Ascending aorta (tissue), 2 donors: ENCODE measurements at regions not wholly inside any gene's neighbourhood (a gene's known extent, or its start where the extent isn't known, plus 50 kb on each side); places are given as distances from the start of the nearest gene placed in this dataset.

Experiments used
- DNase-seq, 2 donors: peaks; one replicate each; pipeline ENCODE4 v3.0.0-alpha.2; 2019; ENCODE audit warnings: low spot score in 2 of 2
- H3K27ac ChIP-seq, 2 donors: fragments of 200-600 bp; sonication (generic); one replicate each; pipeline ENCODE4 v1.5.1; 2016 to 2017; ENCODE audit warnings: mild to moderate bottlenecking in 1 of 2
- H3K27me3 ChIP-seq: fragments of 200-600 bp; sonication (generic); one replicate; pipeline ENCODE4 v1.5.1; 2017
- H3K36me3 ChIP-seq, 2 donors: fragments of 200-600 bp; sonication (generic); one replicate each; pipeline ENCODE4 v1.5.1; 2016
- H3K4me1 ChIP-seq, 2 donors: fragments of 200-600 bp; sonication (generic); one replicate each; pipeline ENCODE4 v1.5.1; 2016 to 2017; ENCODE audit warnings: mild to moderate bottlenecking in 1 of 2
- H3K4me3 ChIP-seq, 2 donors: fragments of 200-600 bp; sonication (generic); one replicate each; pipeline ENCODE4 v1.5.1; 2016 to 2017; ENCODE audit warnings: mild to moderate bottlenecking in 1 of 2
- H3K9me3 ChIP-seq, 2 donors: fragments of 200-600 bp; sonication (generic); one replicate each; pipeline ENCODE4 v1.5.1; 2016
- intact Hi-C: fragments of 100-400 bp; cut with DNase I; formaldehyde crosslinking; loops from one replicate; pipeline ENCODE4 v1.15.1; 2023
- TF ChIP-seq, protein P1 (sequence below), 3 experiments: fragments of 200-600 bp in 2 of 3; fragments of 450-650 bp in 1 of 3; sonication (generic) in 2 of 3; IDR thresholded peaks; one replicate each; pipeline ENCODE4 v1.5.1; 2016 to 2019; ENCODE audit warnings: antibody characterized with exemption in 3 of 3, mild to moderate bottlenecking in 1 of 3, moderate library complexity in 1 of 3

DNA sequence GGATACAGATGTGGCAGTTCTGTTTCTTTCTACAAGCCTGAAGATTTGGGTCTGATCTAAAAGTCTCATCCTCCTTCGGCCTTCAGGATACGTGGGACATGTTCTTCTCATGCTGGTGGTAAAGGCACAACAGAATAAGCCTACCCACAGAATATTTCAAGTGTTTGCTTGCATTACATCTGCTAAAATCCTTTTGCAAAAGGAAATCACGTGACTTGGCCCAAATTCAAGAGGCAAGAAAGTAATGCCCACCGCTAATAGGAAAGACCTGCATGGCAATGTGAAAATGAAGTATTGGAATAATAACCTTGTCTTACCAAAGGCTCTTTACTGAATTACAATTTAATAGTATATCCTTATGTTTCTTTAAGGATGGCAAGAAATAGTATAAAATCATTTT lies 439.9 kb upstream of the TGFBR2 start:
- DNase-seq: no peak
- no peaks in the 10 kb centered on the region for H3K27me3 ChIP-seq
- TF ChIP-seq, protein P1, sequence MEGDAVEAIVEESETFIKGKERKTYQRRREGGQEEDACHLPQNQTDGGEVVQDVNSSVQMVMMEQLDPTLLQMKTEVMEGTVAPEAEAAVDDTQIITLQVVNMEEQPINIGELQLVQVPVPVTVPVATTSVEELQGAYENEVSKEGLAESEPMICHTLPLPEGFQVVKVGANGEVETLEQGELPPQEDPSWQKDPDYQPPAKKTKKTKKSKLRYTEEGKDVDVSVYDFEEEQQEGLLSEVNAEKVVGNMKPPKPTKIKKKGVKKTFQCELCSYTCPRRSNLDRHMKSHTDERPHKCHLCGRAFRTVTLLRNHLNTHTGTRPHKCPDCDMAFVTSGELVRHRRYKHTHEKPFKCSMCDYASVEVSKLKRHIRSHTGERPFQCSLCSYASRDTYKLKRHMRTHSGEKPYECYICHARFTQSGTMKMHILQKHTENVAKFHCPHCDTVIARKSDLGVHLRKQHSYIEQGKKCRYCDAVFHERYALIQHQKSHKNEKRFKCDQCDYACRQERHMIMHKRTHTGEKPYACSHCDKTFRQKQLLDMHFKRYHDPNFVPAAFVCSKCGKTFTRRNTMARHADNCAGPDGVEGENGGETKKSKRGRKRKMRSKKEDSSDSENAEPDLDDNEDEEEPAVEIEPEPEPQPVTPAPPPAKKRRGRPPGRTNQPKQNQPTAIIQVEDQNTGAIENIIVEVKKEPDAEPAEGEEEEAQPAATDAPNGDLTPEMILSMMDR (IDR thresholded peaks at IDR 0.05): no peak
- no peaks in the 10 kb centered on the region for H3K4me1 ChIP-seq
- intact Hi-C loops: no loop called here
- H3K36me3 ChIP-seq: no peaks in the 10 kb centered on the region
- no peak overlapping the region for H3K27ac ChIP-seq
- H3K4me3 ChIP-seq: no peak overlapping the region
- H3K9me3 ChIP-seq: no peaks in the 10 kb centered on the region

DNA sequence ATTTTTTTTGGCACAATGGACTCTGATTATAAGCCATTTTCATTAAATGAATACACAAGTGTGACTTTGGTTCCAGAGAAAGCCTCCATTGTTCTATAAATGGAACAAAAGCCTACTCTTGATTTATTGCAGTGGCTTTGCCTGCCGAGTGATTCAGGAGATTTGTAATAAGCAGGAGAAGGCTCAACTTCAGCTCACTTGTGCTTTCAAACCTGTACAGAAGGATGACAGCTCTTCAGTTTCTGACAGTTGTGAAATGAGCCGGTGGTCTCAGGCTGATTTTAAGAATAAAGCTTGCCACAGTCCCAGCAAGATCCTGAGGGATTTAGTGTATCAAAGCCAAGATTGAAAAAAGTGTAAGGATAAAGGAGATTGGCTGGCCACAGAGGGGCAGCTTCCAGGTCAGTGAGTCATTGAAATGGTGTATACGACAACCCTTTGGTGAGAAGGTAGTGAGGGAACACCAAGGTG lies 438.8 kb upstream of the TGFBR2 start:
- Histone ChIP-seq H3K9me3 (no peaks in the 10 kb centered on the region), H3K27ac (no peak overlapping the region), H3K4me3 (no peak overlapping the region), H3K4me1 (no peaks in the 10 kb centered on the region), H3K36me3 (no peaks in the 10 kb centered on the region), H3K27me3 (no peaks in the 10 kb centered on the region)
- intact Hi-C loops: no loop called here
- no peak for DNase-seq
- TF ChIP-seq, protein P1 (IDR thresholded peaks at IDR 0.05): no peak

DNA sequence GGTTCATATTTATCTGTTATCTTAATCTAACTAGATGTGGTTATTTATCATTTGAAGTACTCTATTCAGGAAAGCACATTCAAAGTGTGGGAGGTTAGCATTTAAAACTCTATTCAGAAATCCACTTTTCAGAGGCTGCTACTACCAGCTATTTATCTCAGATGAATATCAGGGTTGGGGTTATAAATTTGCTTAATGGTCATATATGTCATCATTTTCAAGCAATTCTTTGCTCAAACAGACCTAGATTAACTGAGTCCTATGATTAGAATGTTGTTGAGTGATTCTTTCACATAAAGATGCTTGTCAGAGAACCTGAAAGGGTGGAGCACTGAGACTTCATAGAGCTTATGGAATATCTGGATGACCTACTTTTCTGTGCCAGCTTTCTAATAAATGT lies 436.9 kb upstream of the TGFBR2 start:
- DNase-seq: no peak
- Histone ChIP-seq H3K4me1 (no peaks in the 10 kb centered on the region), H3K9me3 (no peaks in the 10 kb centered on the region), H3K27ac (no peak overlapping the region), H3K36me3 (no peaks in the 10 kb centered on the region), H3K27me3 (no peaks in the 10 kb centered on the region), H3K4me3 (no peak overlapping the region)
- TF ChIP-seq, protein P1 (IDR thresholded peaks at IDR 0.05): no peak
- intact Hi-C loops: no loop called here

DNA sequence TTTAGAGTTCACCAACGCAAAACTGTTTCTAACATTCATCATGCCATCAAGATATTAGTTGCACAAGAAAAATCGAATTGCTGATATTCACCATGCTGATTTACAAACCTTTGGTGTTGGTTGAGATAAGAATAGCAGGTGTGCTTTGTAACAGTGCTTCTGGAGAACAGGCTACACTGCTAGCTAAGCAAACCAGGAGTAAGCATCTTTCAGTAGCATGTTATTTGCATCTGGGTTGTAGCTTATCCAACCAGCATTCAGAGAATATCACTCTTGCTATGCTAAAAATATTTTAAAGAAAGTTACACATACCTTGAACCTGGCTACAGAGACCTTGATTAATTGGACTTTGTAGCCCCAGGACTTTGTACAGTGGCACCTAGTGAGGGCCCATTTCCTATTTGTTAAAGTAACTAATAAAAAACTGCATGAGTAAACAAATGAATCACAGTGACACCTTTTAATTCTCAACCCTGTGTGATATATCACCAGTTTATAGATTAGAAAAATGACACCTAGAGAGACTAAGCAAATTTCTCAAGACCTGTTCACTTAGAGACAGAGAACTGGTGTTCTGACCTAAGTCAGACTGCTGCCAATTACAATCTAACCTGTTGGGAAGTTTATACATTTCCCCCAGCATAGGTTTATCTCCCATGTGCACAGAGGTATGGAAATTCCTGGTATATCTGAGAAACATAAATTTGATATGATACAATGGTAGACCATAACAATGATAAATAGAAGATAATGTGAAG lies 435.5 kb upstream of the TGFBR2 start:
- intact Hi-C loops: no loop called here
- no peak for DNase-seq
- no peak overlapping the region for H3K27ac ChIP-seq

DNA sequence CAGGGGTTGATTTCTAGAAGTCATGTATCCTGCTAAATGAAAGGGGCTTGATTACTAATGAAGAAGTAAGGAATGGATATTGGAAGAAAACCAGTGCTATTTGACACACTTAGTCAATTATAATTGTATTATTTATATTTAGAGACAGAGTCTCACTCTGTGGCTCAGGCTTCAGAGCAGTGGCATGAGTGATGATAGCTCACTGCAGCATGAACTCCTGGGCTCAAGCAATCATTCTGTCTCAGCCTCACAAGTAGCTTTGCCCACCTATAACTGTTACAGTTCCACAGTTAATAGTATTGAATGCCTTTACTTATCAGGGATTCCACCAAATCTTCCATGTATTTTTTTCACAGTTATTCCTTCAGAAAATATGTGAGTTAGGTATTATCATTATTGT lies 432.0 kb upstream of the TGFBR2 start:
- intact Hi-C loops: no loop called here
- Histone ChIP-seq H3K36me3 (no peaks in the 10 kb centered on the region), H3K27ac (no peak overlapping the region), H3K9me3 (no peaks in the 10 kb centered on the region), H3K27me3 (no peaks in the 10 kb centered on the region), H3K4me3 (no peak overlapping the region), H3K4me1 (no peaks in the 10 kb centered on the region)
- DNase-seq: no peak
- TF ChIP-seq, protein P1 (IDR thresholded peaks at IDR 0.05): no peak

More for the DNA sequence above, 435.5 kb upstream of the TGFBR2 start:
- no peaks in the 10 kb centered on the region for H3K4me1 ChIP-seq
- no peaks in the 10 kb centered on the region for H3K27me3 ChIP-seq
- no peak overlapping the region for H3K4me3 ChIP-seq
- TF ChIP-seq, protein P1 (IDR thresholded peaks at IDR 0.05): no peak
- H3K36me3 ChIP-seq: no peaks in the 10 kb centered on the region
- H3K9me3 ChIP-seq: no peaks in the 10 kb centered on the region
